Glutamatergic neuron (in vitro differentiated cells): ENCODE measurements at regions not wholly inside any gene's neighbourhood (a gene's known extent, or its start where the extent isn't known, plus 50 kb on each side); places are given as distances from the start of the nearest gene placed in this dataset.

Experiments used
- DNase-seq: peaks from one replicate; pipeline ENCODE4 v3.0.0; 2022
- H3K27ac Mint-ChIP-seq: one replicate; pipeline ENCODE4 v1.8.0; 2020; ENCODE audit warnings: mild to moderate bottlenecking, mixed read lengths, inconsistent platforms; ENCODE audit not compliant: unreplicated experiment
- H3K27me3 Mint-ChIP-seq: one replicate; pipeline ENCODE4 v1.8.0; 2020; ENCODE audit warnings: mild to moderate bottlenecking, moderate library complexity, mixed read lengths, inconsistent platforms; ENCODE audit not compliant: unreplicated experiment
- H3K36me3 Mint-ChIP-seq: one replicate; pipeline ENCODE4 v1.8.0; 2020; ENCODE audit warnings: mild to moderate bottlenecking, mixed read lengths, inconsistent platforms; ENCODE audit not compliant: unreplicated experiment
- H3K4me1 Mint-ChIP-seq: one replicate; pipeline ENCODE4 v1.8.0; 2020; ENCODE audit warnings: mild to moderate bottlenecking, low read depth, mixed read lengths, inconsistent platforms; ENCODE audit not compliant: unreplicated experiment
- H3K4me3 Mint-ChIP-seq: one replicate; pipeline ENCODE4 v1.8.0; 2020; ENCODE audit warnings: mild to moderate bottlenecking, mixed read lengths, inconsistent platforms; ENCODE audit not compliant: unreplicated experiment
- H3K9me3 Mint-ChIP-seq: one replicate; pipeline ENCODE4 v1.8.0; 2020; ENCODE audit warnings: mild to moderate bottlenecking, moderate library complexity, mixed read lengths, inconsistent platforms; ENCODE audit not compliant: unreplicated experiment
- CTCF ChIP-seq: fragments of 200-600 bp; sonication (generic); IDR thresholded peaks from one replicate; pipeline ENCODE4 v1.5.0; 2021; ENCODE audit not compliant: partially characterized antibody, unreplicated experiment

- no peak for TF ChIP-seq CTCF
- H3K27ac Mint-ChIP-seq = no peak overlapping the region
- H3K36me3 Mint-ChIP-seq = no peaks in the 10 kb centered on the region
- H3K9me3 Mint-ChIP-seq = peaks cover 9% of the 10 kb centered on the region
- no peaks in the 10 kb centered on the region for H3K27me3 Mint-ChIP-seq
- DNase-seq = no peak
- H3K4me1 Mint-ChIP-seq = peaks cover 1% of the 10 kb centered on the region
- no peak overlapping the region for H3K4me3 Mint-ChIP-seq
Measured at GRCh38 chr18:75483662-75484061, 56.2 kb upstream of the SMIM21 start.

- peaks cover 9% of the 10 kb centered on the region for H3K9me3 Mint-ChIP-seq
- no peak for TF ChIP-seq CTCF
Measured at GRCh38 chr18:75482880-75483279, 55.4 kb upstream of the SMIM21 start.

GRCh38 chr18:75480487-75480886 lies 53.0 kb upstream of the SMIM21 start:
- Mint-ChIP-seq H3K27ac (no peak overlapping the region), H3K36me3 (no peaks in the 10 kb centered on the region), H3K4me3 (no peak overlapping the region), H3K4me1 (peaks cover 1% of the 10 kb centered on the region), H3K27me3 (no peaks in the 10 kb centered on the region), H3K9me3 (peaks cover 9% of the 10 kb centered on the region)
- no peak for TF ChIP-seq CTCF
- no peak for DNase-seq

More at GRCh38 chr18:75482880-75483279, 55.4 kb upstream of the SMIM21 start:
- Mint-ChIP-seq H3K4me1 (peaks cover 1% of the 10 kb centered on the region), H3K4me3 (no peak overlapping the region), H3K36me3 (no peaks in the 10 kb centered on the region), H3K27ac (no peak overlapping the region), H3K27me3 (no peaks in the 10 kb centered on the region)
- DNase-seq = no peak

- H3K9me3 Mint-ChIP-seq = peaks cover 9% of the 10 kb centered on the region
- no peak overlapping the region for H3K4me3 Mint-ChIP-seq
- H3K36me3 Mint-ChIP-seq = no peaks in the 10 kb centered on the region
- H3K27ac Mint-ChIP-seq = no peak overlapping the region
- DNase-seq = no peak
- TF ChIP-seq CTCF = peak; percentile 68
- peaks cover 1% of the 10 kb centered on the region for H3K4me1 Mint-ChIP-seq
- H3K27me3 Mint-ChIP-seq = no peaks in the 10 kb centered on the region
Measured at GRCh38 chr18:75478996-75479880, 51.7 kb upstream of the SMIM21 start.

- Mint-ChIP-seq H3K27ac (no peak overlapping the region), H3K27me3 (no peaks in the 10 kb centered on the region), H3K4me3 (no peak overlapping the region), H3K4me1 (peaks cover 1% of the 10 kb centered on the region), H3K36me3 (no peaks in the 10 kb centered on the region), H3K9me3 (peaks cover 9% of the 10 kb centered on the region)
- no peak for DNase-seq
- no peak for TF ChIP-seq CTCF
Measured at GRCh38 chr18:75477900-75478299, 50.4 kb upstream of the SMIM21 start.
